ENCODE measurements at regions not wholly inside any gene's neighbourhood (a gene's known extent, or its start where the extent isn't known, plus 50 kb on each side); places are given as distances from the start of the nearest gene placed in this dataset.
A peak's percentile ranks its signal among the peaks of the same experiment; 100 is the strongest.

GRCh38 chr6:21985904-21986303, 310.9 kb downstream of the PRL start:
- Histone ChIP-seq H4K20me1 (ENCODE audit: insufficient read depth, low read length, poor library complexity, severe bottlenecking) (peaks cover 42% of the 10 kb centered on the region), H3K27me3 (ENCODE audit: insufficient read depth, low read length, poor library complexity, severe bottlenecking) (no peaks in the 10 kb centered on the region), H3K79me2 (ENCODE audit: insufficient read depth, low read length) (peaks cover 61% of the 10 kb centered on the region), H3K4me1 (ENCODE audit: insufficient read depth, low read length, poor library complexity, severe bottlenecking) (peaks cover 18% of the 10 kb centered on the region), H2AFZ (ENCODE audit: low read length) (no peak overlapping the region), H3K4me2 (ENCODE audit: low read depth, low read length, poor library complexity, severe bottlenecking) (no peak overlapping the region), H3K9me2 (replicated peaks; ENCODE audit: low read depth, low read length) (no peaks in the 10 kb centered on the region), H3K9ac (ENCODE audit: low read depth, low read length, poor library complexity, severe bottlenecking) (no peak overlapping the region), H3F3A (ENCODE audit: low read depth) (0 out of 2 replicates have a peak, but pooled peaks cover 4% of the 10 kb centered on the region), H3K36me3 (ENCODE audit: insufficient read depth, low read length) (peaks cover 74% of the 10 kb centered on the region), H3K4me3 (ENCODE audit: low read length, poor library complexity, severe bottlenecking) (no peak overlapping the region), H3K9me3 (ENCODE audit: insufficient read depth, low read depth, low read length) (no peaks in the 10 kb centered on the region)
- no peak for TF ChIP-seq EZH2phosphoT487 (IDR thresholded peaks at IDR 0.05; ENCODE audit: borderline replicate concordance)
- TF ChIP-seq CTCF (conservative IDR thresholded peaks at IDR 0.05; ENCODE audit: low read length): no peak

GRCh38 chr6:21986703-21987102, 310.1 kb downstream of the PRL start:
- Histone ChIP-seq H3K9me3 (ENCODE audit: insufficient read depth, low read depth, low read length) (no peaks in the 10 kb centered on the region), H3F3A (ENCODE audit: low read depth) (0 out of 2 replicates have a peak, but pooled peaks cover 5% of the 10 kb centered on the region), H4K20me1 (ENCODE audit: insufficient read depth, low read length, poor library complexity, severe bottlenecking) (peaks cover 46% of the 10 kb centered on the region), H3K9ac (ENCODE audit: low read depth, low read length, poor library complexity, severe bottlenecking) (no peak overlapping the region), H3K9me2 (replicated peaks; ENCODE audit: low read depth, low read length) (no peaks in the 10 kb centered on the region), H2AFZ (ENCODE audit: low read length) (no peak overlapping the region), H3K4me2 (ENCODE audit: low read depth, low read length, poor library complexity, severe bottlenecking) (peak overlapping the region; percentile 53), H3K27me3 (ENCODE audit: insufficient read depth, low read length, poor library complexity, severe bottlenecking) (no peaks in the 10 kb centered on the region), H3K79me2 (ENCODE audit: insufficient read depth, low read length) (peaks cover 64% of the 10 kb centered on the region), H3K4me1 (ENCODE audit: insufficient read depth, low read length, poor library complexity, severe bottlenecking) (peaks cover 26% of the 10 kb centered on the region), H3K36me3 (ENCODE audit: insufficient read depth, low read length) (peaks cover 72% of the 10 kb centered on the region), H3K4me3 (ENCODE audit: low read length, poor library complexity, severe bottlenecking) (no peak overlapping the region)
- no peak for TF ChIP-seq CTCF (conservative IDR thresholded peaks at IDR 0.05; ENCODE audit: low read length)
- no peak for TF ChIP-seq EZH2phosphoT487 (IDR thresholded peaks at IDR 0.05; ENCODE audit: borderline replicate concordance)

GRCh38 chr6:21987501-21987957, 309.3 kb downstream of the PRL start:
- peak overlapping the region; percentile 53 for H3K4me2 ChIP-seq (ENCODE audit: low read depth, low read length, poor library complexity, severe bottlenecking)
- peaks cover 9% of the 10 kb centered on the region; the same call in 1 of the 2 replicates for H3F3A ChIP-seq (ENCODE audit: low read depth)
- no peak overlapping the region for H2AFZ ChIP-seq (ENCODE audit: low read length)
- H3K9me2 ChIP-seq (replicated peaks; ENCODE audit: low read depth, low read length): no peaks in the 10 kb centered on the region
- no peak for TF ChIP-seq EZH2phosphoT487 (IDR thresholded peaks at IDR 0.05; ENCODE audit: borderline replicate concordance)
- TF ChIP-seq CTCF (conservative IDR thresholded peaks at IDR 0.05; ENCODE audit: low read length): no peak
- H3K4me3 ChIP-seq (ENCODE audit: low read length, poor library complexity, severe bottlenecking): peak overlapping the region; percentile 38
- H3K9me3 ChIP-seq (ENCODE audit: insufficient read depth, low read depth, low read length): no peaks in the 10 kb centered on the region
- peaks cover 34% of the 10 kb centered on the region for H3K4me1 ChIP-seq (ENCODE audit: insufficient read depth, low read length, poor library complexity, severe bottlenecking)
- H3K27me3 ChIP-seq (ENCODE audit: insufficient read depth, low read length, poor library complexity, severe bottlenecking): no peaks in the 10 kb centered on the region
- peaks cover 52% of the 10 kb centered on the region for H4K20me1 ChIP-seq (ENCODE audit: insufficient read depth, low read length, poor library complexity, severe bottlenecking)
- no peak overlapping the region for H3K9ac ChIP-seq (ENCODE audit: low read depth, low read length, poor library complexity, severe bottlenecking)
- H3K36me3 ChIP-seq (ENCODE audit: insufficient read depth, low read length): peaks cover 64% of the 10 kb centered on the region
- H3K79me2 ChIP-seq (ENCODE audit: insufficient read depth, low read length): peaks cover 66% of the 10 kb centered on the region

All from Loucy (cell line).